ENCODE measurements at regions not wholly inside any gene's neighbourhood (a gene's known extent, or its start where the extent isn't known, plus 50 kb on each side); places are given as distances from the start of the nearest gene placed in this dataset.

GRCh38 chr2:172370821-172371455 is 56.4 kb upstream of the ITGA6 start:
- no peak for DNase-seq

DNA sequence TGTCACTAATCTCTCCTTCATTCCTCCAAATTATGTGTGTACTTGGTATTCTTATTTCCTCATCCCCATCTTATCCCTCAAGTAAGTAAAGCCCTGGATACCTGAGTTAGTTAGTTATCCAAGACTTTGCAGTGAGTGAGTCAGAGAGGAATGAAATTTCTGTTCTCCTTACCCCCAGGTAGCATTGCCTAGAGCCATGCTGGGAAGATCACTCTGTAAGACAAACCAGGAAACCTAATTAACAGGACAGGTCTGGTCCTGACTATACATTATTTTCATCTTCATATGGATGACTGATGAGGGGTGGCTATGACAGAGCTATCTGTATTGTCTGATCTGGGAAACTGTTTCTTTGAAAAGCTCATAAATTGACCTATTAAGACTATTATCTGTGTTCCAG is 55.0 kb upstream of the ITGA6 start:
- DNase-seq = no peak

DNA sequence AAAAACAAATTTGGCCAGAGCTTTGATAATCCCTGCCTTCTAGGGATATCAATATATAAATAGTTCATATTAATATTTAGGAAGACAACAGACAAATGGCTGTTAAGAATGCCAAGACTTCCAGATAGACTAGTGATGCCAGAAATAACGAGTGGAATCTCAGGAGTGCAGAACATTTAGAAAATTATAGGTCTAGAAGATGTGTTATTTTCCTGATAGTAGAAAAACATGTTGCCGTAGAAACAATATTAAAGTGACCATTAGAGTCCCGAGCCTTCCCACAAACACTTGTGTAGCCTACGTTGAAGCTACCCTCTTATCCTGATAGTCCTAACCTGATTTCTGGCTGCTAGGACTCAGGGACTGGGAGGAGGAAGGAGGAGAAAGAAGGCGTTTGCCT is 54.3 kb upstream of the ITGA6 start:
- no peak for DNase-seq

- no peak for DNase-seq
These were observed 53.6 kb upstream of the ITGA6 start for GRCh38 chr2:172373766-172374165.

- DNase-seq = no peak
These were observed 52.8 kb upstream of the ITGA6 start for GRCh38 chr2:172374318-172375240.

GRCh38 chr2:172375251-172375650 is 52.1 kb upstream of the ITGA6 start:
- DNase-seq = no peak

DNA sequence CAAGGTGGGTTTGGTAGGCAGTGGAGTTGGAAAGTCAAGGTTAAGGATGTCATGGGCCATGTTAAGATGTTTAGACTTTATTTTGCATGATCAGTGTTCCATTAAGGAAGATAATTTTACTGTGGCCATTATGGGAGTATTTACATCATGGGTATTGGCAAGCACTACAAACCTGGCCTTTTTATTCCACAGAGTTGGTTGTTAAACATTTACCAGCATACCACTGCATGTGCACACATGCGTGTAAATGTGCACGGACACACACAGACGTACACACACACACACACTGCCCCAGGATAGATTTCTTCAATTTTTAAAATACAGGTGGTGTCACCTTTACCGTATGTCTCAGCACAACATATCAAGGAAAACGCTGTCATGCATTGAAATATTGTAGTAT is 51.4 kb upstream of the ITGA6 start:
- DNase-seq = no peak

DNA sequence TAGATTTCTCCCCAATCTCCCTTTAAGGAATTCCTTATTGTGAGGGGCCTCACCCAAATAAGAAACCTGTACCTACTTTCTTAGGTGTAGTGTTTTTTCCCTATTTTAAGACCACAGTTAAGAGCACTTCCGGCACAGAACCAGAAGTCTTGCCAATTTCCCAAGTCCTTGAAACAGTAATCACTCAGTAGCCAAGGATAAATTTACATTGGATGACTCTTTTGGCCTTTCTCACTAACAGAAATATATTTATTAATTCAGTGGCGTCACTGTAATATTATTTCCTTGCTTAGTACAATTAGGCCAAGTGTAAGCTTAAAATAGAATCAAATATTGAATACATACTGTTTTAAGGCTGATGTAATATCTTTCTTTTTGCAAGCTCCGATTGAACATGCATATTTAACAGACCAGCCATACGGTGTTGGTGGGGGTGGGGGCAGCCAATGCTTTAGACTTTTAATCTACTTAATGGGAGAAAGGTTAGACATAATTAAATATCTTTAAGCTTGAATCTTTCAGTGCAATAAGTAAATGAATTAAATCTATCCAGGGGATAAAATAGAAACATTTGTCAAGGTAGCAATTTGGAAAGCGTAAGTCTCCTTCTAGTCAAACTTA is 50.8 kb upstream of the ITGA6 start:
- no peak for DNase-seq

DNA sequence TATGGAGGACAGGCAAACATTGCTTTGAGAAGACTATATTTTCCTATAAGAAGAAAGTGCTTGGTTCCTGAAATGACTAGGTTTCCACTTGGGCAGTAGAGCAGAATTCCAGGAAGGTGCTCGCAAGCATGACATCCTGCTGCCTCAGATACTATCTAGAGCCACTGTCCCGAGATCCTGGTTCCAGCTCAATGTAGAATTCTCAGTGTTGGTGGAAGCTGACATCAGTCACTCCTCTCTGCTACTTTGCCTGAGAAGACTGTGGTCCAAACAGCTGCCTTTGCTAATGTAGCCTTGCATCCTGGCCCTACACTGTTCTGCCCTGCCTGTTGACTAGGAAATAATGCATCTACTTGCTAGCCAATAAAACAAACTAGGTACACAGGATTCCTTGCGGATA is 50.0 kb upstream of the ITGA6 start:
- no peak for DNase-seq
